Activated CD4-positive, alpha-beta T cell treated with anti-CD3 and anti-CD28 coated beads, Interleukin-2, amount 50 U/mL, for 48 hours (primary cell): ENCODE measurements at regions not wholly inside any gene's neighbourhood (a gene's known extent, or its start where the extent isn't known, plus 50 kb on each side); places are given as distances from the start of the nearest gene placed in this dataset.

Source experiments
- DNase-seq, 2 experiments: peaks; one replicate each; pipeline ENCODE4 v3.0.0-alpha.2; 2020

DNA sequence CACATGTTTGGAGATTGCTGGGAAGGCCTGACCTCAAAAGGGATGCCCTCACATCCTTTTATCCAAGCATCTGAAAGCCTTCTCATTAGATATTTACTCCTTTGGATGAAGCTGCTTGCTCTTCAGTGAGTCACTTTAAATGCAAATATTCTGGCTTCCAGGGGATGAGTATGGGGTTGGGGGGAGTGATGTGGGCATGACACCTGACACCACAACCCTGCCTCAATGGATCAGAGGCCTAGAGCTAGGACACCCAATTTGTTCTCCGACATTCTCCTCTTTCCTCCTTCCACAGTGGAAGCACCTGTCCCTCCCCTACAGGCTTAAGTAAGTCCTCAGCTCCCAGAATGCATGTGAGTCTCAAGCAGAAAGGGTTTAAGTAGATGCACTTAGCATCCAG is 238.3 kb downstream of the OMA1 start:
- no peak for DNase-seq

DNA sequence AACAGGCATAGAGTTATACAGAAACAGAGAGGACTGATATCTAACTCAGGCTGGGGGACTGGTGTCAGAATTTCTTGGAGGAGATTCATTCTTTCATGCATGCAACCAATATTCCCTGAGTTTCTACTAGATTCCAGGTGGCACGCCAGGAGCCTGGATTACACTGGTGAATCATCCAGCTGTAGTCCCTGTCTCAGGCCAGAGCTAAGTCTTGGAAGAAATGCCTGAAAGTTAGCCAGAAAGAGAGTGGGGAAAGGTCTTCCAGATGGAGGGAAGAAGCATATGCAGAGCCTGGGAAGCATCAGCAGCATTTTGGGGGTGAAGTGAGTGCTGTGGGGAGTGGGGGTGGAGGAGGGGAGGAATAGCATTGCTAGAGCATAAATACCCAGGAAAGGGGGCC is 239.1 kb downstream of the OMA1 start:
- no peak for DNase-seq

- no peak for DNase-seq
Observed at GRCh38 chr1:58305622-58306021, 240.9 kb downstream of the OMA1 start.

- no peak for DNase-seq
Observed at GRCh38 chr1:58304346-58304975, 242.1 kb downstream of the OMA1 start.

DNA sequence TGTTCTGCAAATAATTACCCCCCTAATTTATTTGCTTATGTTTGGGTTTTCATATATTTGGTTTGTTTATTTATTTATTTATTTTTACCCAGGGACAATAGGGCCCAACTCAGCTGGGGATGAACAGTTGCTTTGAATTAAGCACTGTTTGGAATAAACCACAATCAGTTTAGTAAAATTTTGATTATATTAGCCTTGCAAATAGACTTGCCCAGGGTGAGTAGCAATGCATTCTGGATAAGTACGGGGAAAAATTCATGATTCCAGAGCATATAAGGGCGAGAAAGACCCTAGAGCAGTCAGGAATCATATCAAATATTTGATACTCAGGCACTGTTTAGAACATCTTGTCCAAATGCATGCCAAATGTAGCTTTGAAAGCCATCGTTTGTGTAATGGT is 242.7 kb downstream of the OMA1 start:
- no peak for DNase-seq

GRCh38 chr1:58293388-58293787 is 253.1 kb downstream of the OMA1 start:
- no peak for DNase-seq

DNA sequence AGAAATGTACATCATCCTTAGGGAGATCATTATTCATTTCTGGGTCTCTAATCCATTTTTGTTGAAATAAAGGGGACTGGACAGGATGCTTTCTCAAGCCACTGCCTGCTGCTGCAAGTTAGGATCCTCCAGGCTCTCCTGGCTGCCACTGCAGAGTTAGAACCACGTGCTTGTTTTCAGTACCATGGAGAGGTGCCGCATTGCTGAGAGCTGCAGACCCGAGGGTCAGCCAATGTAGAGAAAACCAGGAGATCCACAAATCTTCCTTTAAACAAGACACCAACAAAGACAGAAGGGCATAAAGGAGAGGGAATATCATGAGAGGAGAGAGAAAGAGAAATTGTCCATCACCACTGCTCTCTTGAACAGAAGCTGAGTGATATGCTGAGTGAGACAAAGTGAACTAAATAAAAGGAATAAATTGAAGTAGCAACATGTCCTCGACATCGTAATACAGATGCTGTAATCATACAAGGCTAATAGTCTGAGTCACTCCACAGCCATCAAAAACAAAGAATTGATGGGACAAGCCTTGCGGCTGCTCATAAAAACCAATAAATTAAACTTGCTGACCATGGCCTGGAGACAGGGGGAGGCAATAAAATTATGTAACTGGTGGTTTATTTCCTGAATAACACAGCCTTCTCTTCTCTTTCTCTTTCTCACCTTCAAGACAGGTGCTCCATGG is 255.7 kb downstream of the OMA1 start:
- no peak for DNase-seq

DNA sequence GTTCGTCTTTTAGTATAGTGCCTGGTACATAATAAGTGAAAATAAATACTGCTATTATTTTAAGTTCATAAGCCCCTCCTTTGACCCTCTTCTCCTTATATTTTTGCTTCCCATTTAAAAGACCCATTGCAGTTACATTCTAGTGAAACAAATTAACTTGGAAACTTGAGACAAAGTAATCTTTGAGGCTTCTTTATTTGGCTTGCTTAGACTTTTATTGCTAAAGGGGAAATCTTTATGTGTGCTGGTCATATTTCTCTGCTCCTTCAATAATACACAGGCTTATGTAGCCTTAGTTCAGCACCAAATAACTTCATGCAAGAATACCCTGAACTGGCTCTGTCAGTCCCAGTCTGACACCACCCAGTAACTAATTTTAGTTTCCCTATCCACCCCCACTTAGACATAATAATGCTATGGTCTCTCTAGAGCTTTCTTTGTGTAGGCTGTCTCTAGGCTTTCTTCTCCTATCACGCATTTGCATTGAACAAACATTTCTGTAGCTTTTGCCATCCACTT is 257.8 kb downstream of the OMA1 start:
- no peak for DNase-seq

- DNase-seq, result no peak
Observed at GRCh38 chr1:58287894-58288623, 258.5 kb downstream of the OMA1 start.

DNA sequence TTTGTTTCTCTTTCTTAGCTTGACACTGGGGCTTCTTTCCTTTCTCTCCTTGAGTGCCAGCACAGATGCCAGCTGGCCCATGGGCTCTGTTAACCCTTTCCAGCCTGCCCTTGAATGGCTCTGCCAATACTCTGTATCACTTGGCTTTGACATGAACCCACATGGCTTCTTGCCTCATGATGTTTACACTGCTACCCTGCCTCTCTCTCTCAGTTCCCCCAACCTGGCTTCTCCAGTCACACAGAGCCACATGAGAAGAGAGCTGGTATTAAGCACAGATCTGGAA is 262.4 kb downstream of the OMA1 start:
- no peak for DNase-seq

DNA sequence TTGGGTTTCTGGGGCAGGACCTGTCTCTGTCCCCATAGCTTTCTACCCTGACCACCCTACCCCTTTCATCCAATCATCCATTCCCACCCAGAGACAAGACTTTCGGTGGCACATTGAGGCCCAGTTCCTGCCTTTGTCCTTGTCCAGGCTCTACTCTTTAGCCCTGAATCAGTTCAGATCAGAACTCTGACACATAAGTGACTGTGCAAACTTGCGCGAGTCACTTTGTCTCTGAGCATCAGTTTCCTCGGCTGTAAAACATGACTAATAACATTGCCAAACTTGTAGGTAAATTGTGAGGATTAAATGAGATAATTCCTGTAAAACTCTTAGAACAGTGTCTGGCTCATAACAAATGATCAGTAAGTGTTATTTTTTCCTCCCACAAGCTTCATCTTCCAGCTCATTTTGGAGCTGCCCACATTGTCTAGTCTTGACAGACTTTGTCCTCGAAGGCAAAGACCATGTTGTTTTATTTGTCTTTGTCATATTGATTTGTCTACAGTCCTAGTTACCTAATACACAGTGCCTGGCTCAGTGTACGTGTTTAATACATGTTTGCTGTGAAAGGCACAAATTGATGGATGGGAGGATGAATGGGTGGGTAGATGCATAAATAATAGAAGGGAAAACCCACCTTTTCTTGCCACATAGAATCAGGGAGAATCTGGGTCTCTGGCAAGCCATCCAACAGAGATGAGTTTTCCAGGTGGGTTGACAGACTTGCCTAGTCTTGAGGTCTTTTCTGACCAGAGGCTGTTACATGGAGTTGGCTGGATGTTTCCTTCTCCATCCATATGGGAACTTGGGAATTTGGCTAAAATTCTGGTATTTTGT is 262.9 kb downstream of the OMA1 start:
- no peak for DNase-seq

GRCh38 chr1:58282623-58283387 is 263.7 kb downstream of the OMA1 start:
- DNase-seq, result no peak

GRCh38 chr1:58266242-58266641 is 280.3 kb downstream of the OMA1 start:
- no peak for DNase-seq

- DNase-seq, result no peak
Observed at GRCh38 chr1:58264462-58264861, 282.1 kb downstream of the OMA1 start.

DNA sequence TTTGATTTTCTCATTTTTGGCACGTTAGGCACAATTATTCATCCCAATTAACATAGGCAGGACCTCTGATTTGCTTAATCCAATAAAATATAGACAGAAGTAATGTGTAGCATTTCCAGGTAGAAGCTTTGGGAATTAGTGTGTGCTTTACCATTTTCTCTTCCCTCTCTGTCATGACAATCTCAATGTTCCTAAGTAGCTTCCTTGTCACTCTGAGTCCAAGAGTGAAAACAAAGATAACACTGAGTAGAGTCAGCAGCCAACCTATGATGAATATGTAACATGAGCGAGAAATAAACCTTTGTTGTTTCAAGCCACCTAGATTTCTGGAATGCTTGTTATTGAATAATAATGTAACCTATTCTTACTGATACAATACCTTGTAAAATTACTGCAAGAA is 283.8 kb downstream of the OMA1 start:
- DNase-seq, result no peak

GRCh38 chr1:58258082-58258481 is 288.4 kb downstream of the OMA1 start:
- DNase-seq, result no peak

DNA sequence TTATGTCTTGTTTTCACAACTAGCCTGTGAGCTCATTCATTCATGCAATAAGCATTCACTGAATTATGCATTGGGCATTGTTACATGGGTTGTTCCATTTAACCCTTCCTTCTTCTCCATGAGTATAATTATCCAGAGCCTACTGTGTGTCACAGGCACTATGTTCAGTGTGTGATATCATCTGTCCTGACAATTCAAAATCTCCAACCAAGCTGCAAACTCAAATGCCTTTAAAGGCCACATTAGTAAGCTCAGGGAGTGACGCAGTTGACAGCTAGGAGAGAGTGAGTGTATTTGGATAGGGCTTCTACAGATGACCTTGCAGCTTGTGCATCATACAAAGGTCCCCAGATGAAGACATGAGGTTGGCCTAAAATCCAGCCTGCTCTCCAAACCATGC is 289.5 kb downstream of the OMA1 start:
- no peak for DNase-seq

GRCh38 chr1:58256546-58256945 is 290.0 kb downstream of the OMA1 start:
- no peak for DNase-seq

GRCh38 chr1:58256041-58256440 is 290.5 kb downstream of the OMA1 start:
- DNase-seq, result no peak

GRCh38 chr1:58255192-58255591 is 291.3 kb downstream of the OMA1 start:
- DNase-seq, result no peak

DNA sequence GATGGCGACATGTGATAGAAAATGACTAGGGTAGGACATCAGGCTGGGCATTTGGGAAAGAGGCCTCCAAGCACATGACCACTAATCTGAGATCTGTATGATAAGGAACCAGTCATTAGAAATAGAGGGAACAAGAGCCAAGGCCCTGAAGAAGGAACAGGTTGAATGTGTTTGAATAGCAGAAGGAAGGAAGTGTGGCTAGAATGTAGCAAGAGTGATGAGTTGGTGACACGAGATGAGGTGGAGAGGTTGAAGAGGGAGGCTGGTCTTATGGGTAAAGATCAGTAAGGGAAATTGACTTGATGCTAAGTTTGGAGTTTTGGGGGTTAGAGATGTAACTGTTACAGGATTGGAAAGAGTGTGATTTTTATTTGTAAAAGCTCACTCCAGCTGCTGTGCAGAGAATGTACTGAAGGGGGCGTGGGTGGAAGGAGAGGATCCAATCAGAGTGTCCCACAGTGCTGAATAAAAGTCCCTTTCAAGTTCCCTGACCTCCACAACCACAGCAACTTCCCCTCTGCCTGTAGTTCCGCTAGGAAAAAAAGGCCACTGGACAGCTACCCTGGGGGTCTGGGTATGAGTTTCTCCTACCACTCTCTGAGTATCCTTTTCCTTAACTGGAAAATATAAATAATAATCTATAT is 295.0 kb downstream of the OMA1 start:
- DNase-seq, result peak in 1 of 2 experiments; percentile 5

GRCh38 chr1:58250587-58250948 is 296.0 kb downstream of the OMA1 start:
- DNase-seq, result no peak
